ENCODE measurements at regions not wholly inside any gene's neighbourhood (a gene's known extent, or its start where the extent isn't known, plus 50 kb on each side); places are given as distances from the start of the nearest gene placed in this dataset.

- no peaks in the 10 kb centered on the region for H3K4me1 Mint-ChIP-seq
- no peaks in the 10 kb centered on the region for H3K36me3 Mint-ChIP-seq
- H3K27me3 Mint-ChIP-seq: no peaks in the 10 kb centered on the region
- DNase-seq (no peak), ATAC-seq (replicated peaks in 1 of 4) (no peak)
- ChIA-PET CTCF (no interaction called here), POLR2A (no interaction called here)
- Histone ChIP-seq H3K36me3 (ENCODE audit: control insufficient read depth in 2 of 2, extremely low read depth in 1 of 2, insufficient read depth in 1 of 2, low read length in 1 of 2) (no peaks in the 10 kb centered on the region), H3K27me3 (replicated peaks in 1 of 2; ENCODE audit: control insufficient read depth in 2 of 2, extremely low read depth in 1 of 2, insufficient read depth in 2 of 2, low read length in 1 of 2) (no peaks in the 10 kb centered on the region), H3K4me1 (ENCODE audit: control insufficient read depth in 1 of 2, extremely low read depth in 1 of 2, insufficient read depth in 2 of 2, low read length in 2 of 2) (no peaks in the 10 kb centered on the region), H3K9me3 (no peaks in the 10 kb centered on the region), H3K4me3 (ENCODE audit: control insufficient read depth in 1 of 2, extremely low read depth in 1 of 2, low read length in 1 of 2) (no peak overlapping the region), H3K27ac (ENCODE audit: low read length) (no peak overlapping the region)
- H3K27ac Mint-ChIP-seq: no peak overlapping the region
- no CpG with 5 or more reads among the region's 1 CpG for WGBS (ENCODE audit: insufficient coverage)
- H3K4me3 Mint-ChIP-seq: no peak overlapping the region
- peaks cover 6 to 26% (median 13%) of the 10 kb centered on the region in 3 donors for H3K9me3 Mint-ChIP-seq
Observed at GRCh38 chr3:191795196-191795595, 334.2 kb downstream of the PYDC2 start.

- peaks cover 6 to 23% (median 20%) of the 10 kb centered on the region in 3 donors for H3K9me3 Mint-ChIP-seq
- H3K27ac Mint-ChIP-seq: no peak overlapping the region
- H3K4me3 Mint-ChIP-seq: no peak overlapping the region
- no peaks in the 10 kb centered on the region for H3K9me3 ChIP-seq
- DNase-seq: no peak
- CTCF ChIA-PET: no interaction called here
- no peaks in the 10 kb centered on the region for H3K36me3 ChIP-seq (ENCODE audit: control insufficient read depth in 2 of 2, extremely low read depth in 1 of 2, insufficient read depth in 1 of 2, low read length in 1 of 2)
- 100% methylated on average over 1 of the region's 3 CpGs for WGBS (ENCODE audit: insufficient coverage)
- H3K4me3 ChIP-seq (ENCODE audit: control insufficient read depth in 1 of 2, extremely low read depth in 1 of 2, low read length in 1 of 2): no peak overlapping the region
- POLR2A ChIA-PET: no interaction called here
- H3K4me1 ChIP-seq (ENCODE audit: control insufficient read depth in 1 of 2, extremely low read depth in 1 of 2, insufficient read depth in 2 of 2, low read length in 2 of 2): no peaks in the 10 kb centered on the region
- H3K36me3 Mint-ChIP-seq: no peaks in the 10 kb centered on the region
- H3K4me1 Mint-ChIP-seq: no peaks in the 10 kb centered on the region
- no peak overlapping the region for H3K27ac ChIP-seq (ENCODE audit: low read length)
- ATAC-seq (replicated peaks in 1 of 4): no peak
- H3K27me3 ChIP-seq (replicated peaks in 1 of 2; ENCODE audit: control insufficient read depth in 2 of 2, extremely low read depth in 1 of 2, insufficient read depth in 2 of 2, low read length in 1 of 2): no peaks in the 10 kb centered on the region
- no peaks in the 10 kb centered on the region for H3K27me3 Mint-ChIP-seq
Observed at GRCh38 chr3:191797271-191797670, 336.3 kb downstream of the PYDC2 start.

- no CpG with 5 or more reads among the region's 3 CpGs for WGBS (ENCODE audit: insufficient coverage)
- H3K4me1 Mint-ChIP-seq: no peaks in the 10 kb centered on the region
- Histone ChIP-seq H3K4me3 (ENCODE audit: control insufficient read depth in 1 of 2, extremely low read depth in 1 of 2, low read length in 1 of 2) (no peak overlapping the region), H3K27ac (ENCODE audit: low read length) (no peak overlapping the region), H3K4me1 (ENCODE audit: control insufficient read depth in 1 of 2, extremely low read depth in 1 of 2, insufficient read depth in 2 of 2, low read length in 2 of 2) (no peaks in the 10 kb centered on the region), H3K36me3 (ENCODE audit: control insufficient read depth in 2 of 2, extremely low read depth in 1 of 2, insufficient read depth in 1 of 2, low read length in 1 of 2) (no peaks in the 10 kb centered on the region), H3K9me3 (no peaks in the 10 kb centered on the region), H3K27me3 (replicated peaks in 1 of 2; ENCODE audit: control insufficient read depth in 2 of 2, extremely low read depth in 1 of 2, insufficient read depth in 2 of 2, low read length in 1 of 2) (no peaks in the 10 kb centered on the region)
- no peak for ATAC-seq (replicated peaks in 1 of 4)
- no peak for DNase-seq
- POLR2A ChIA-PET: no interaction called here
- no peak overlapping the region for H3K27ac Mint-ChIP-seq
- CTCF ChIA-PET: no interaction called here
- H3K27me3 Mint-ChIP-seq: no peaks in the 10 kb centered on the region
- peaks cover 17 to 28% (median 17%) of the 10 kb centered on the region in 3 donors for H3K9me3 Mint-ChIP-seq
- H3K36me3 Mint-ChIP-seq: no peaks in the 10 kb centered on the region
- no peak overlapping the region for H3K4me3 Mint-ChIP-seq
Observed at GRCh38 chr3:191802671-191803070, 341.7 kb downstream of the PYDC2 start.

GRCh38 chr3:191804935-191805334, 344.0 kb downstream of the PYDC2 start:
- no peaks in the 10 kb centered on the region for H3K27me3 Mint-ChIP-seq
- Histone ChIP-seq H3K27me3 (replicated peaks in 1 of 2; ENCODE audit: control insufficient read depth in 2 of 2, extremely low read depth in 1 of 2, insufficient read depth in 2 of 2, low read length in 1 of 2) (no peaks in the 10 kb centered on the region), H3K9me3 (no peaks in the 10 kb centered on the region), H3K36me3 (ENCODE audit: control insufficient read depth in 2 of 2, extremely low read depth in 1 of 2, insufficient read depth in 1 of 2, low read length in 1 of 2) (no peaks in the 10 kb centered on the region), H3K4me3 (ENCODE audit: control insufficient read depth in 1 of 2, extremely low read depth in 1 of 2, low read length in 1 of 2) (no peak overlapping the region), H3K4me1 (ENCODE audit: control insufficient read depth in 1 of 2, extremely low read depth in 1 of 2, insufficient read depth in 2 of 2, low read length in 2 of 2) (no peaks in the 10 kb centered on the region), H3K27ac (ENCODE audit: low read length) (no peak overlapping the region)
- no peak overlapping the region for H3K4me3 Mint-ChIP-seq
- peaks cover 19 to 35% (median 33%) of the 10 kb centered on the region in 3 donors for H3K9me3 Mint-ChIP-seq
- no peak overlapping the region for H3K27ac Mint-ChIP-seq
- H3K4me1 Mint-ChIP-seq: no peaks in the 10 kb centered on the region
- WGBS (ENCODE audit: insufficient coverage): 55% methylated on average over 1 of the region's 1 CpG
- no peak for DNase-seq
- ChIA-PET POLR2A (no interaction called here), CTCF (no interaction called here)
- H3K36me3 Mint-ChIP-seq: no peaks in the 10 kb centered on the region
- no peak for ATAC-seq (replicated peaks in 1 of 4)

GRCh38 chr3:191808073-191808472, 347.1 kb downstream of the PYDC2 start:
- WGBS (ENCODE audit: insufficient coverage): no CpG with 5 or more reads among the region's 3 CpGs
- DNase-seq (no peak), ATAC-seq (replicated peaks in 1 of 4) (no peak)
- ChIA-PET POLR2A (interaction anchor here in 1 of 2 donors (0.6 kb wide), 1 partner anchor 37 kb away, joined by 3 read pairs; no protein-coding TSS in a partner anchor), CTCF (no interaction called here)
- Mint-ChIP-seq H3K27me3 (no peaks in the 10 kb centered on the region), H3K4me1 (no peaks in the 10 kb centered on the region), H3K9me3 (peaks cover 21 to 36% (median 25%) of the 10 kb centered on the region in 3 donors), H3K4me3 (no peak overlapping the region), H3K27ac (no peak overlapping the region), H3K36me3 (no peaks in the 10 kb centered on the region)
- H3K27ac ChIP-seq (ENCODE audit: low read length): no peak overlapping the region
- H3K4me1 ChIP-seq (ENCODE audit: control insufficient read depth in 1 of 2, extremely low read depth in 1 of 2, insufficient read depth in 2 of 2, low read length in 2 of 2): no peaks in the 10 kb centered on the region
- H3K9me3 ChIP-seq: no peaks in the 10 kb centered on the region
- H3K36me3 ChIP-seq (ENCODE audit: control insufficient read depth in 2 of 2, extremely low read depth in 1 of 2, insufficient read depth in 1 of 2, low read length in 1 of 2): no peaks in the 10 kb centered on the region
- no peaks in the 10 kb centered on the region for H3K27me3 ChIP-seq (replicated peaks in 1 of 2; ENCODE audit: control insufficient read depth in 2 of 2, extremely low read depth in 1 of 2, insufficient read depth in 2 of 2, low read length in 1 of 2)
- no peak overlapping the region for H3K4me3 ChIP-seq (ENCODE audit: control insufficient read depth in 1 of 2, extremely low read depth in 1 of 2, low read length in 1 of 2)

- ChIA-PET POLR2A (no interaction called here), CTCF (interaction anchor here in 1 of 2 donors (0.6 kb wide), 1 partner anchor 10 kb away, joined by 5 read pairs; no protein-coding TSS in a partner anchor)
- Histone ChIP-seq H3K9me3 (no peaks in the 10 kb centered on the region), H3K4me1 (ENCODE audit: control insufficient read depth in 1 of 2, extremely low read depth in 1 of 2, insufficient read depth in 2 of 2, low read length in 2 of 2) (no peaks in the 10 kb centered on the region), H3K27me3 (replicated peaks in 1 of 2; ENCODE audit: control insufficient read depth in 2 of 2, extremely low read depth in 1 of 2, insufficient read depth in 2 of 2, low read length in 1 of 2) (no peaks in the 10 kb centered on the region), H3K36me3 (ENCODE audit: control insufficient read depth in 2 of 2, extremely low read depth in 1 of 2, insufficient read depth in 1 of 2, low read length in 1 of 2) (no peaks in the 10 kb centered on the region), H3K27ac (ENCODE audit: low read length) (no peak overlapping the region), H3K4me3 (ENCODE audit: control insufficient read depth in 1 of 2, extremely low read depth in 1 of 2, low read length in 1 of 2) (no peak overlapping the region)
- no peaks in the 10 kb centered on the region for H3K36me3 Mint-ChIP-seq
- H3K27ac Mint-ChIP-seq: no peak overlapping the region
- ATAC-seq (replicated peaks in 1 of 4) (no peak), DNase-seq (no peak)
- H3K4me1 Mint-ChIP-seq: no peaks in the 10 kb centered on the region
- no CpG with 5 or more reads among the region's 1 CpG for WGBS (ENCODE audit: insufficient coverage)
- peaks cover 21 to 31% (median 28%) of the 10 kb centered on the region in 3 donors for H3K9me3 Mint-ChIP-seq
- H3K27me3 Mint-ChIP-seq: no peaks in the 10 kb centered on the region
- H3K4me3 Mint-ChIP-seq: no peak overlapping the region
Observed at GRCh38 chr3:191809326-191809949, 348.5 kb downstream of the PYDC2 start.

GRCh38 chr3:191813245-191813644, 352.3 kb downstream of the PYDC2 start:
- no peak for ATAC-seq (replicated peaks in 1 of 4)
- CTCF ChIA-PET: no interaction called here

More at GRCh38 chr3:191813245-191813644, 352.3 kb downstream of the PYDC2 start:
- no peaks in the 10 kb centered on the region for H3K4me1 Mint-ChIP-seq
- no peak for DNase-seq
- H3K27ac ChIP-seq (ENCODE audit: low read length): no peak overlapping the region
- no peaks in the 10 kb centered on the region for H3K36me3 Mint-ChIP-seq
- no peaks in the 10 kb centered on the region for H3K4me1 ChIP-seq (ENCODE audit: control insufficient read depth in 1 of 2, extremely low read depth in 1 of 2, insufficient read depth in 2 of 2, low read length in 2 of 2)
- no peak overlapping the region for H3K4me3 Mint-ChIP-seq
- no peaks in the 10 kb centered on the region for H3K9me3 ChIP-seq
- no peak overlapping the region for H3K4me3 ChIP-seq (ENCODE audit: control insufficient read depth in 1 of 2, extremely low read depth in 1 of 2, low read length in 1 of 2)
- no peak overlapping the region for H3K27ac Mint-ChIP-seq
- peaks cover 21 to 41% (median 30%) of the 10 kb centered on the region in 3 donors for H3K9me3 Mint-ChIP-seq
- no peaks in the 10 kb centered on the region for H3K27me3 ChIP-seq (replicated peaks in 1 of 2; ENCODE audit: control insufficient read depth in 2 of 2, extremely low read depth in 1 of 2, insufficient read depth in 2 of 2, low read length in 1 of 2)
- POLR2A ChIA-PET: no interaction called here
- no peaks in the 10 kb centered on the region for H3K27me3 Mint-ChIP-seq
- H3K36me3 ChIP-seq (ENCODE audit: control insufficient read depth in 2 of 2, extremely low read depth in 1 of 2, insufficient read depth in 1 of 2, low read length in 1 of 2): no peaks in the 10 kb centered on the region
